Stimulated activated CD4-positive, alpha-beta T cell treated with anti-CD3 and anti-CD28 coated beads, Interleukin-1b, Interleukin-23, amount 100 ng/mL, for 48 hours (primary cell): ENCODE measurements at regions not wholly inside any gene's neighbourhood (a gene's known extent, or its start where the extent isn't known, plus 50 kb on each side); places are given as distances from the start of the nearest gene placed in this dataset.

Source experiments
- DNase-seq: peaks from one replicate; pipeline ENCODE4 v3.0.0-alpha.2; 2020

DNA sequence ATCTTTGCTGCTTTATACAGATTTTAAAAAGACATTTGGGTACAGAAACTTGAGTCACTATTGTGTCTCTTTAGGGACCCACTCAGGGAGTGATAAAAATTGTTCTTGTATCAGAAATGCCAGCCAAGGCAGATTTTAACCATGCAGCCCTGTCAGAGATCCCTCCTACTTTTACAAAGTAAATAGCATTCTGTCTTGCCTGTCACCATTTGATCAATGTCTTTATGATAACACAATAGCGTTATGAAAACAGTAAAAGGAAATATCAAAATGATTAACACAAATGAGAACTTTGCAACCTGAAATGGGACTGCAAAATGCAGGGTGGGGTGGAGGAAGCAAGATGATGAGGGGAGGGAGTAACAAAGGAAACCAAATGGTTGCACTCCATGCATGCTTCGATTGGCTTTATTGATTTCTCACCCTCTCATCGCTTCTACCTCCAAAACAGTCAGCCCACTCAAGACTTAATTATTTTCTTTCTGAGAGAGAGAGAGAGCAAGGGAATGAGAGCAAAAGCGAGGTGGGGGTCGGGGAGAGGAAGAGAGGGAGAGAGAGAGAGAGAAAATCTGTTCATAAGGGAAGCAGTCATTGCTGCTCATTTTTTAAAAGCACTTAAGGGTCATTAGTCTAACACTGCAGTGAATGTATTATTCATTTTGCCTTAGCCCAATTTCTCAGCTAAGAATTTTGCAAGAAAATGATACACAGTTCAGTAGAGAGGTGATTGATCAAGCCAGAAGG, 576.5 kb downstream of the CSNK1G3 start:
- DNase-seq, result no peak

DNA sequence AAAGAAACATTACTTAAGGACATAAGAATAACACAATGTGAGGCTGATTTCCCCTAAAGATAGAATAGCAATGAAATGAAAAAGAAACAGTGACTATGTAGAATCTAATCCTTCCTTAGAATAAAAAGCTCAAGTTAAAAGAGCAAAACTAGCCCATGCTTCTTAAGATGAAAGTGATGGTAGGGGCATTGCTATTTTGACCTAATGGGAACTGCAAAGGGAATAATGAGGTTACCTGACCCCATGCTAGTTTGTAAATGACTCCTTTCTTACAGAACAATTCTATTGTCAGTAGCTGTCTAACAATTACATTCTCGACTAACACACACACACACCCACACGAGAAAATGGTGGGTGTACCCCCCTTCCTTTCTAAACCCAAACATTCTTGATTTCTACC, 575.8 kb downstream of the CSNK1G3 start:
- DNase-seq, result no peak

DNA sequence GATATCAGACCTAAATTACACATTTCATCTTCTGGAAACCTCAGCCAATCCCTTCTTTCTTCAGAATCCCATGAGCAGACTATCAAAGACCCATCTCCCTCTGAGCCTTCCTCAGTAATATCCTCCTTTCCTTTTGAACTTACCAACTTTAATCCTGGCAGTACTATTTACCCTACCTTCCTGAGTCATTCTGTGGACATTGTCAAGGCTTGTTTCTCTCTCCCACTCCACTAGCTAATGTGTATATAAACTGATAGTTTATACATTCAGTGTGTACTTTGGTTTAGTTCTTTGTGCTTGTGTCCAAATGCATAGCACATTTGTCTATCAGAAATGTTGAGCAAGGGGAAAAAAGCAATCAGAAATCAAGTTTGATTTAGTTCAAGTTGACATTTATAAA, 568.3 kb downstream of the CSNK1G3 start:
- no peak for DNase-seq

DNA sequence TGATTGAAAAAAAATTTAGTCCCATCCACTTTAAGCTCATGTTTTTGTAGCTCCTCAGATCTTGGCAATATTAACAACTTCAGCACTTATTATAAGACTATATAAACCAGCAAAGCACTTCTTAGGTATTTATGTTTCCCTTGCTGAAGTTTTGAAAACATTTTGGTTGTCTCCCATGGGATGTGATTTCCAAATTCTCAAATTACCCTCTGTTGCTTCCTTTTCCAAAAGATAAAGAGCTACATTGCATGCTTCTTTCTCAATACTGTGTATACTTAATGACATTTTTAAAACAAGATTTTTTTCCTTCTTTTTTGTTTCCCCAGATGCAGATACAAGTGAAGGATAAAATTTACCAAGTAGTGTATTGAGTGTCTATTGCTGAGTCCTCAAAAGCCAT, 567.1 kb downstream of the CSNK1G3 start:
- DNase-seq, result no peak

DNA sequence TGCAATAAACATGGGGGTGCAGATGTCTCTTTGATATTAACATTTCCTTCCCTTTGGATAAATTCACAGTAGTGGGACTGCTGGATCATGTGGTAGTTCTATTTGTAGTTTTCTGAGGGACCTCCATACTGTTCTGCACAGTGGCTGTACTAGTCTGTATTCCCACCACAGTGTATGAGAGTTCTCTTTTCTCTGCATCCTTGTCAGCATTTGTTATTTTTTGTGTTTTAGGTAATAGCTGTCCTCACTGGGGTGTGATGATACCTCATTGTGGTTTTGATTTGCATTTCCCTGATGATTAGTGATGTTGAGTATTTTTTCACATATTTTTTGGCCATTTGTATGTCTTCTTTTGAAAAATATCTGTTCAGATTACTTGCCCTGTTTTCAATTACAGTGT, 562.5 kb downstream of the CSNK1G3 start:
- no peak for DNase-seq

DNA sequence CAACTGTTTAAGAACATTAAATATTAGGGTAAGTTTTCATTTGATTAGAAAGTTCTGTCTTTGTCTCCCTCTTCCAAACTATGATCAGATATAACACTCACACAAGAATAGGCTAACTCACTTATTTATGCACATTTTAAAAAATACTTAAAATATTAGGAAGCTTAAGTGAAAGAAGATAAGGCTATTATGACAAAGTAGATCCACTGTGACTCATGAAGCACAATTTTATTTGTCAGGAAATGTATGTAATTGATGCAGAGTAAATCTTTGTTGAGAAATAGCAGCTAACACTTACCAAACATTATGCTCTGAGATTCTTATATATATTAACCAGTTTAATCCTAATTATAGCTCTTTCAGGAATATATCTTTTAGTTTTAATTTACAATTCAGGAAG, 560.6 kb downstream of the CSNK1G3 start:
- no peak for DNase-seq

DNA sequence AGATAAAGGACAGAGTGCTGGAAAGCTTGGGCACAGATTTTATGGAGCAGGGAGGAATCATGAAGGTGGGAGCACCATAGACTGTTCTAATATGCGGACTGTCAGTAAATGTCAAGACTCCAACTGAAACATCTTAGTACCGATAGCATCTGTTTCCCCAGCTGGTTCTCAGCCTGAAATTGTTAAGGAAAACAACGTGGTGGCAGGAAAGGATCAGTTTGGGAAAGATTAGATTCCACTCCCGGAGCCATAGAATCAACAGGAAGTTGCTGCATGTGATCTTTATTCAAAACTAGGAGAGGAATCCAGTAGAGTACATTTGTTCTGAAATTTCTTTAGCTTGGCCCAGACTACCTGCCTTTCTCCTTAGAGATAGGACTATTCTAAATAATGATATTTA, 559.1 kb downstream of the CSNK1G3 start:
- no peak for DNase-seq

DNA sequence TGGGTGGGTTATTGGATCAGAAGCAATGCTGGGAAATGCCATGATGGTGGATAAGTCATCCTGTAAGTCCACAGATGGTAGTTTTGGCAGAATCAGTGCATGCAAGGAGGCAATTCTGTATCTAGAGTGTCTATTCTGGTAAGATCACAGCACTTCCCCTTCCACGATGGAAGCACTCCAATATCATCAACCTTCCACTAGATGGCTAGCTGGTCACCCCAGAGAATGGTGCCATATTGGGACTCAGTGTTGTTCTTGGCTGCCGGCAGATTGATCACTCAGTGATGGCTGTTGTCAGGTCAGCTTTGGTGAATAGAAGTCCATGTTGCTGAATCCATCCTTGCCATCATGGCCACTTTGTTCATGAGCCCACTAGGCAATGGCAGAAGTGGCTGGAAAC, 553.5 kb downstream of the CSNK1G3 start:
- DNase-seq, result no peak

DNA sequence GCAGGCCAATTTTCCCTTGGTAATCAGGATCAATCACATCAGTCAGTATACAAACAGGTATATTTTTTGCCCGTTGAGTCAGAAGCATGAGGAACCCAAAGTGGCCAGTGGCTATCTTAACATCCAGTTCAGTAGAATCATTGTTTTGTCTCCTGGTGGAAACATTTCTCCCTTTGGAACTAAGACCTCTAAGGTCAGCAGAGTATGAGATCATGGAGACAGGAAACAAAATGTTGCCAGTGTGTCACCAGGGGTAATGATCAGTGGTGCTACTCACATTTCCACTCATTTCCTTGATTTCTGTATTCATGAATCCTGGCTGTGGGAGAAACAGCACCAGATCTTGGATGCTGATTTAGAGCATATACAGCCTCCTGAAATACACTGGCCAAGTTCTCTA, 553.0 kb downstream of the CSNK1G3 start:
- no peak for DNase-seq

DNA sequence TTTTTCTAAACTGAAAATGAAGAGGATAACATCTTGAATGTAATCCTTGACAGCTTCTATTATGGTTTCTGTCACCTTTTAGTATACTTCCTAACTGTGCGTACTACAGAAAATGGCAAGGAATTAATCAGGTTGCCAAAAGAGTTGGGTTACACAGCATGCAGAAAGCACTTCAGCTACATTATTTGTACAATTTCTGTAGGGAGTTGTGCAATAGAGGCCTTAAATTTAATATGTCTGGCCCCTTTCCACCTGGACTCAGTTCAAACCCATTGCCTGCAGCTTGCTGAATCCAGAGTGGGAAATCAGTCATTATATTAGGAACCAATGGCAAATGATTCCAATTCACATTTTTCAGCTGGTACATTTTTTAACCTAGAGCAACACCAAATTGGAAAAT, 549.7 kb downstream of the CSNK1G3 start:
- no peak for DNase-seq

DNA sequence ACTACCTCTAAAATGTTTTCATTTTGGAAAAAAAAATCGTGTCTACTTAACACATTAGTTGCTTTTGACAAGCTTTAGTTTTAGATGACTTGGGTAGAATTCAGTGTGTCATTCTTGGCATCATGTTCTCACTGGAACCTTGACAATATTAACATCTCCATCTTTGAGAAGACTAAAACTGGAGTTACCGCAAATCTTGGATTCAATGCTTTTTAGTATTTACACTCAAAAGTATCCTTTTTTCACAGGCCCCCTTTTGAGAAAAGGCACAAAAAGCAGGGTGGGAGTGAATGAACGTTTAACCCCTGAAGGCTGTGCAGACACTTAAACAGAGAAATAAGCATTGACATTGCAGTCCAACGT, 549.1 kb downstream of the CSNK1G3 start:
- no peak for DNase-seq

DNA sequence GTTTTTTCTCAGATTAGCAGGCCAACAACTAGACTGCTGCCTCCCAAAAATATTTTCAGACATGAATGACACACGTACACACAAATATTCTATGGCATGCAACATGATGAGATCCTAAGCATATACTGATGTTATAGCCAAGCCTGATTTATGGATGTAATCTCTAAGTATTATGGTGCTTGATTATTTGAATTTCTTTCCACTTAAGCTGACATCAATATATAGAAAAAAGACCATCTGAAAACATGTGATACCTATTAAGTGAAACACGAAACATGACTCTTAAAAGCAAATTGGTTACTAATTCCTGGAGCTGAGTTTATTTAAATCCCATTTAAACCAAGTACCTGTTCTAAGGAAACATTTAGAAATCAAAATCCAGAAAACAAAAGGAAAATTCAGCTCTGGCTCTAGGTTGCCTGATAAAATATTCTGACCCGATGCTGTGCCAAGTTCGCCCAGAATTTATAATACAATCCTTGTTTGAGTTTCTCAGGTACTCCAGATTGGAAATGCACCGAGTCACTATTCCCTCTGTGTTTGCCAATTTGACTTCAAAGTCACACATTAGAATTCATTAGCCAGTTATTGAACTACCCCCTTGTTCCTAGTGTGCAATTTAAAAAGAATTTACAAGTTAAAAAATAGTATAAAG, 548.6 kb downstream of the CSNK1G3 start:
- no peak for DNase-seq

DNA sequence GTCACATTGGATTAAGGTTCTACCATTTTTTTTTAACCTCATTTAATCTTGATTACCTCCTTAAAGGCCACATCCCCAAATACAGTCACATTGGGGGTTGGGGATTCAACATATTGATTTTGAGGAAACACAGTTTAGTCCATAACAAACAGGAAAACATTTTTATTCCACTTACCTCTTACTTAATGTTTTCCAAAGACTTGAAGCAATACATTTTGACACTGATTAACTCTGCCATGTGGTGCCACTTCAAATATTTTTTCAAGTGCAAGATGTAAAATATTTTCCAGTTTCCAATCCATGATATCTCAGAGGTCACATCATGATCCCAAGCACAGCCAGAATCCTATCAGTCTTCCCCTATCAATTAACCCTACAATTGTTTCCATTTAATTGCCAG, 548.0 kb downstream of the CSNK1G3 start:
- DNase-seq, result no peak

DNA sequence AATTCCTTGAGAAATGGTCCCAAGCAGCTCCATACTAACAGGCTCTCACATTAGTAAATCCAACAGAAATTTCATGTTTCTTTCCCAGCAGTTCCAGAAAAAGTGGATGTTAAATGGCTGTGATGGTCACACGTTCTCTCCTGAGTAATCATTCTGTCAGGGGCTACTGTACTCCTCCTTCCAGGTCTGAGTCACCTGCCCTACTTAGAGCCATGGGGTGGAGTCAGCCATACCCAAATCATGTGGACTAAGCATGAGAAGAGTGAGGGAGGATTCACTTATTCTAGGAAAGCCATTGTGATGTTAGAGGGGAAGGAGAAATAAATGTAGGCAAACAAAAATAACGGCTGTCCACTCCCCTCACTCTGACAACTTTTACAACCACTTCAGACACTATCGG, 547.2 kb downstream of the CSNK1G3 start:
- no peak for DNase-seq

DNA sequence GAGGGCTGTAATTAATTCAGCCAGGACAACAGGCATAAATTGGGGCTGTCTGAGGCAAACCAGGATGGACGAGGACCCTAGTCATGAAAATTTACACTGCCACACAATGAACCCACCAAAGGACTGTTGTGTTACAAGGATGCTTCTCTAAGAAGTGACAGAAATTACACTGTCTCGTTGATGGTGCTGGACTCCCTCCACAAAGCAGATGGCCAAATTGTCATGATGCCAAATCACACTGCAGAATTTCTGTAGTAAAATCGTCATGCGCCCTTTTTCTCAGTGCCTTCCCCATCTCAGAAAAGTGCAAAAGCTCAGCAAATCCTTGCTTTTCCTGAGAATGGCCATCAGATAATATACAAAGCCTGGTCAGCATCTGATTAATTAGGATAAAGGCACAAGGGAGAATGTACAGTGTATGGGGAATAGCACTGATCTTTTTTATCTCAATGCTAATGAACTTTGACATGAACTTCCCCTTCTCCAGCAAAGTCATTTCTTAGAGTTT, 545.8 kb downstream of the CSNK1G3 start:
- DNase-seq, result no peak

DNA sequence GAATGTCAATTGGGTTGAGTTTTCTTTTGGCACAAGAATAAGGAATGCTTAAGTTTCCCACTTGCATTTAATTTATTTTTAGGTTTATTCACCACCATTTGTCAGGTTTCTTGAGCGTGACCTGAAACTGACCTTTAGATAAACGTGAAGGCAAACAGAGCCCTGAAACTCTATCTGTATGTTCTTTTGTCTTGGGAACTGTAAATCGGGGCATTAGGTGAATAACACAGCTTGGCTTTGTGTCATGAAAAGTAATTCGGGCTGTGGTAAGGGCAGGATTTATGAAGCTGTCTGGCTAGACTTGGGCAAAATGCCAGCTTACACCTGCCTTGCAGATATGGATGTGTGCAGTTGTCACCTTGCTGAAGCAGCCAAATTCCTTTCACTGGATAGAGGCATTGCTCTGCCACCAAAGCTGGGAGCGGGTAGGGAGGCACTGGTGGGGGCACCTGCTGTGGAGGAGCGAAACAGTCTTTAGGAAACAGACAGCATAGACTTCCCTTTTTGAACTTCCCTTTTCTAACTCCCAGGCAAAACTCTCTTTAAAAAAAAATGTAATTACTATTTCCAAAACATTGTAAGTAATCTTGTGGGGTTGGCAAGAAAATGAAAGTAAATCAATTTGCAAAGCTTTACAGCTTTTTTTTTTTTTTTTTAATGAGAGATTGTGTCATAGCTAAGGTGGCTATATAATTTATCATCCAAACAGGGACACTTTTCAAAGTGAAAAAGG, 545.2 kb downstream of the CSNK1G3 start:
- no peak for DNase-seq

DNA sequence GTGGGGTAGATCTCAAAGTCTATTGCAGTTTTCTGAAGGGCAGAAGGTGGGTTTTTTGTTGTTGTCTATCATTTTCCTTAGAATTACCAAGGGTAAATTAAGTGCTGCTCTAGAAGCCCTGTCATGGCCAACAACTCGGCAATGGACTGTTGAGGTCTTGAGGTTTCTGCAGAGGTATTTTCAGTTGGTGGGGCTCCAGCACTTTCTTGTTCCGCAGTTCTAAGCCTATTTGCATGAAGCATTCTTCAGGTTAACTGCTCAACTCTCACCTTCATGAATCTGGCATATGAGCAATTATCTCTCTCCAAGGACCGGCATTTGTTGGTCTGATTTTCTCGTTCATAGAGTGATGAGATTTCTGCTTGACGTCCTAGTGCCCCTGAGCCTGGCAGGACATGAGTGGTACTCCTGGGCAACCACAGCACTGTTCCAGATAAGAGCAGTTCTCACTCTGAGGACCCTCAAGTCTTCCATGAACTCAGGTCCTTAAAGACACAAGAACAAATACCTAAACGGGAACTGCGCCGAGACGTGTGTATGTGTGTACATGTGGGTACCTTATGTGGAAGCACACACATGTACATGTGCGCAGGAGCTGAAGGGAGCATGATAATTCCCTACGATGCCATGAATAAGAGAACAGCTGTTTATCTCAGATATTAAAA, 544.5 kb downstream of the CSNK1G3 start:
- DNase-seq, result no peak

DNA sequence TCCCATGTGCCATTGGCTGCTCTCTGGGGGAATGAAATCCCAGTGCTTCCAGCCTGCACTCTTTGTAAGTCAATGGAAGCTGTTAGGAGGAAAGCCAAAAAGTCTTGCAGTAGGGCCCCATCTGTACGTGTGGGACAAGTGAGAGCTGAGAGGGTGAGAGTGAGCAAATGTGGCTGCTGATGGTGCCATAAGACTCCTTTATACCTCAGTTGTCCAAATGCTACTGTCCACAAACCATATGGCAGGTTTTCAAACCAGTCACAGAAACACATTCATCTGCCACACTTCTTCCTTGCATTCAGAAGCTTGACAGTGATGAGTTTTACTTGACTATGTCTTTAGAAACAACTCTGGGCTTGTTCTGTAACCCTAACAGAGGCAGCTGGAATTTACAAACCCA, 543.8 kb downstream of the CSNK1G3 start:
- DNase-seq, result no peak

DNA sequence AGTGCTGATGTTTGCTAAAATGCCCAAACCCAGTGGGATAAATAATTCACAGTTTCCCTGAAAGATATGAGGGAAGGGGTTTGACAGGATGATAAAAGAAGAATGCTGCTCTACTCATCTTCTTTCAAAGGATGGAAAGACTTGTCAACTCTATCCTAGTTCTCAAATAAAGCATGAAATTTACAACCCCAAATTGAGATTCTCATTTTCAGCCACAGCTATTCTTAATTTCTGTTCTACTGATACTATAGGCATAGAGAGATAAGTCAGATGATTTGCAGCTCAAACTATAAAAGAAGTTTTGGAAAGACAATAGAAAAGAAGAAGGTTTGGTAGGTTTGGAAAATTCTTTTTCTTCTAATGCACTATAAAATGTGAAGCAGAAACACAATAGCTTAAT, 542.6 kb downstream of the CSNK1G3 start:
- no peak for DNase-seq

DNA sequence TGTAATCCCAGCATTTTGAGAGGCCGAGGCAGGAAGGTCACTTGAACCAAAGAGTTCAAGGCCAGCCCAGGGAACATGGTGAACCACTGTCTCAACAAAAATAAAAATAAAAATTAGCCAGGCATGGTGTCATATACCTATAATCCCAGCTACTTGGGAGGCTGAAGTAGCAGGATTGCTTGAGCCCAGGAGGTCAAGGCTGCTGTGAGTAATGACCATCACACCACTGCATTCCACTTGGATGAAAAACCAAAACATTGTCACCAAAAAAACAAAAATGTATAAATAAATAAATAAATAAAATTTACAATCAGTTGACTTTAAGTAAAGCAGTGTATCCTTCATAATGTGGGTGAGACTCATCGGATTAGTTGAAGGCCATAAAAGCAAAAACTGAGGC, 541.4 kb downstream of the CSNK1G3 start:
- no peak for DNase-seq

DNA sequence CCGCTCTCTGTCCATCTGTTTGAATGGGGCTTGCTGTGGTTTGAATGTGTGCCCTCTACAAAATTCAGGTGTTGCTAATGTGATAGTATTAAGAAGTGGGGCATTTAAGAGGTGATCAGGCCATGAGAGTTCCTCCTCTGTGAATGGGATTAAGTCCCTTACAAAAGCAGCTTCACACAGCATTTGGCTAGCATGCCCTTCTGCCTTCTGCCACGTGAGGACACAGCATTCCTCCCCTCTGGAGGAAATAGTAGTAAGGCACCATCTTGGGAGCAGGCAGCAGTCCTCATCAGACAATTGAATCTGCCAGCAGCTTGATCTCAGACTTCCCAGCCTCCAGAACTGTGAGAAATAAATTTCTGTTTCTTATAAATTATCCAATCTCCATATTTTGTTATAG, 540.2 kb downstream of the CSNK1G3 start:
- no peak for DNase-seq

DNA sequence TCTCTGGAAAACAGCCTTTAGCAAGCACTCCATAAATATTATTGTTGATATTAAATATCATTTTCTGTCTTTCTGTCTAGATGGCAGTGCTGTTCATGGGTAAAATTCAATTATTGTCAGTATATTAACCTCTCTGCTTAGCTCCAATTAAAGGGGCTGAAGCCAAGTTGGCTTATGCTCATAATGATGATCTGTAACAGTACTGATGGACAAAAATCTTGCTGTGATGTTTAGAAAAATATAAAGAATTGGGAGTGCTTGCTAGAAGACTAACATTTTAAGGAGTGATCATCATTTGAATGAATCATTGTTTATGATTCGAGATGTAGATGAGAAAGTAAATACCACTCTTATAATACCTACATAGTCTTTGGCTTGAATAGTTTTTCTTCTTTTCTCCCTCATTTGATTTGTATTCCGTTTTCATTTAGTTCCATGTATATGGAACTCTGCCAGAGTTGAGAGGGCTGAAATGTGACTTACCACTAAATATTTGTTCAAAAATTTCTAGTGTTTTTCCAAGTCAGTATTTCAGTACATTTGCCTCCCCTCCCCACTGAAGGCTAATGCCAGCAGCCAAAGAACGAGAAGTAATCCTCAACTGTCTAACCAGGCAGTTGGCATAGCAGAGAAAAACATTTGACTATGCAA, 538.3 kb downstream of the CSNK1G3 start:
- no peak for DNase-seq

DNA sequence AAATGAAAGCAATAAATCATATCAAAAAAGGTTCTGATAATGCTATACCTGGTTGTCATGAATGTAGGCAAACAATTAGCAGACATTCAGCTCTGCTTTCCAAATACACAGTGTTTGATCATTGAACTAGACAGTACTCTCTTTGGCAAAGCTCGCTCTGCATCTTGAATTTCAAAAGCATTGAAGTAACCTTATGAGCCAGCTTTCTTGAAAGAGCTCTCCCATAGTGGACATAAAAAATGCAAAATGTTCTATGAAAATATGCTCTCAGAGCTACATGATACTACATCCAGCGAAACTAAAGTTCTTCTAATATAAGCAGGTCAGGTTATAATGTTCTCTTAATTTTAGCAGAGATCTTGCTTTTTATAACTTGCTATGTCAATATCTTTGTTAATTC, 533.4 kb downstream of the CSNK1G3 start:
- DNase-seq, result no peak
